CD4-positive, alpha-beta T cell (primary cell): ENCODE measurements at regions not wholly inside any gene's neighbourhood (a gene's known extent, or its start where the extent isn't known, plus 50 kb on each side); places are given as distances from the start of the nearest gene placed in this dataset.

Experiments used
- ATAC-seq: fragments of 200-7000 bp; cut with Tn5 transposase; one replicate; pipeline ENCODE4 v1.10.0; 2022; ENCODE audit warnings: mild to moderate bottlenecking; ENCODE audit not compliant: poor library complexity
- CTCF ChIA-PET: fragments of 350-600 bp; sonication (Branson Sonifier 250); formaldehyde crosslinking; loops from one replicate; lab custom pipeline; 2021; ENCODE audit warnings: antibody characterized with exemption, inconsistent platforms; lab: Charles Lee
- POLR2A ChIA-PET: fragments of 350-600 bp; sonication (Branson Sonifier 250); formaldehyde crosslinking; loops from one replicate; lab custom pipeline; 2021; ENCODE audit warnings: antibody characterized with exemption, inconsistent platforms; lab: Charles Lee
- DNase-seq, 14 experiments: peaks; one replicate each; pipeline ENCODE4 v3.0.0-alpha.2; 2013 to 2020; ENCODE audit warnings: mixed read lengths in 2 of 14
- H3K27ac ChIP-seq, 2 donors: one replicate each; pipeline versions ENCODE4 v1.5.1 to v1.7.0; 2013; ENCODE audit warnings: low read length in 2 of 2, low read depth in 1 of 2, mild to moderate bottlenecking in 1 of 2
- H3K27me3 ChIP-seq, 2 experiments: 1 replicate in 1 of 2; 2 replicates in 1 of 2; pipeline versions ENCODE4 v1.6.1 to v1.7.0; 2013; ENCODE audit warnings: low read length in 2 of 2, control low read depth in 1 of 2, mild to moderate bottlenecking in 1 of 2, moderate library complexity in 1 of 2; ENCODE audit not compliant: insufficient read depth in 2 of 2, control insufficient read depth in 1 of 2
- H3K36me3 ChIP-seq: one replicate; pipeline ENCODE4 v1.6.1; 2013; ENCODE audit warnings: low read length, control low read depth; ENCODE audit not compliant: insufficient read depth
- H3K4me1 ChIP-seq: one replicate; pipeline ENCODE4 v1.6.1; 2013; ENCODE audit warnings: low read length, control low read depth; ENCODE audit not compliant: insufficient read depth
- H3K4me3 ChIP-seq: one replicate; pipeline ENCODE4 v1.5.1; 2013; ENCODE audit warnings: mild to moderate bottlenecking, low read length, moderate library complexity
- H3K9me3 ChIP-seq, 2 experiments: 1 replicate in 1 of 2; 2 replicates in 1 of 2; pipeline versions ENCODE4 v1.6.1 to v1.7.0; 2013; ENCODE audit warnings: low read length in 2 of 2, mild to moderate bottlenecking in 2 of 2, control low read depth in 1 of 2, moderate library complexity in 1 of 2; ENCODE audit not compliant: control insufficient read depth in 1 of 2, insufficient read depth in 1 of 2
- H3K27ac Mint-ChIP-seq: one replicate; pipeline ENCODE4 v1.8.0; 2020; ENCODE audit warnings: mixed read lengths
- H3K27me3 Mint-ChIP-seq: one replicate; pipeline ENCODE4 v1.8.0; 2021; ENCODE audit warnings: mixed read lengths
- H3K36me3 Mint-ChIP-seq: one replicate; pipeline ENCODE4 v1.8.0; 2021; ENCODE audit warnings: low read depth, mixed read lengths
- H3K4me1 Mint-ChIP-seq: one replicate; pipeline ENCODE4 v1.8.0; 2021; ENCODE audit warnings: low read depth, mixed read lengths
- H3K4me3 Mint-ChIP-seq: one replicate; pipeline ENCODE4 v1.8.0; 2020; ENCODE audit warnings: mild to moderate bottlenecking, mixed read lengths
- H3K9me3 Mint-ChIP-seq: one replicate; pipeline ENCODE4 v1.8.0; 2020; ENCODE audit warnings: mixed read lengths
- CTCF ChIP-seq: fragments of 200-600 bp; IDR thresholded peaks from one replicate; pipeline ENCODE4 v1.8.0; 2022; ENCODE audit warnings: antibody characterized with exemption, mild to moderate bottlenecking
- intact Hi-C, 2 experiments: fragments of 100-400 bp; cut with DNase I in 1 of 2; cut with micrococcal nuclease in 1 of 2; formaldehyde crosslinking; loops; one replicate each; pipeline versions ENCODE4 v1.15.1 to v1.9.0; 2023 to 2025; cut with DNase I, micrococcal nuclease

- no peak for ATAC-seq
- H3K4me3 ChIP-seq = no peak overlapping the region
- ChIA-PET CTCF (no interaction called here), POLR2A (interaction anchor here (1.3 to 1.4 kb wide), 2 partner anchors 17 to 122 kb away, joined by 3 to 4 read pairs; no protein-coding TSS in a partner anchor)
- H3K4me1 Mint-ChIP-seq = peaks cover 34% of the 10 kb centered on the region
- intact Hi-C loops = no loop called here
- no peak overlapping the region for H3K4me3 Mint-ChIP-seq
- DNase-seq = peak in 1 of 14 experiments; percentile 37
- no peaks in the 10 kb centered on the region for H3K27me3 Mint-ChIP-seq
- H3K9me3 Mint-ChIP-seq = peaks cover 11% of the 10 kb centered on the region
- no peak overlapping the region for H3K27ac Mint-ChIP-seq
- no peak overlapping the region for H3K27ac ChIP-seq
- peaks cover 89% of the 10 kb centered on the region for H3K36me3 Mint-ChIP-seq
- H3K9me3 ChIP-seq = peaks cover 21 to 32% of the 10 kb centered on the region in 2 experiments
- H3K27me3 ChIP-seq = no peaks in the 10 kb centered on the region
- TF ChIP-seq CTCF = no peak
- peaks cover under 1% of the 10 kb centered on the region for H3K4me1 ChIP-seq
- peaks cover 3% of the 10 kb centered on the region for H3K36me3 ChIP-seq
These were observed 181.6 kb upstream of the FOXN3 start for GRCh38 chr14:89598548-89599186.

- Histone ChIP-seq H3K36me3 (peaks cover 11% of the 10 kb centered on the region), H3K4me3 (no peak overlapping the region), H3K9me3 (peaks cover 12 to 13% of the 10 kb centered on the region in 2 experiments), H3K27ac (no peak overlapping the region), H3K4me1 (peaks cover 28% of the 10 kb centered on the region), H3K27me3 (no peaks in the 10 kb centered on the region)
- no peak for ATAC-seq
- Mint-ChIP-seq H3K4me3 (no peak overlapping the region), H3K4me1 (peaks cover 55% of the 10 kb centered on the region), H3K27ac (no peak overlapping the region), H3K27me3 (no peaks in the 10 kb centered on the region), H3K36me3 (peaks cover 90% of the 10 kb centered on the region), H3K9me3 (peaks cover 16% of the 10 kb centered on the region)
- TF ChIP-seq CTCF = no peak
- DNase-seq = no peak
- ChIA-PET CTCF (no interaction called here), POLR2A (interaction anchor here (0.6 to 1.1 kb wide), 2 partner anchors 110 to 128 kb away, joined by 3 to 5 read pairs; no protein-coding TSS in a partner anchor)
- intact Hi-C loops = no loop called here
These were observed 175.9 kb upstream of the FOXN3 start for GRCh38 chr14:89592961-89593360.

- ChIA-PET POLR2A (interaction anchor here (0.6 kb wide), 1 partner anchor 185 kb away, joined by 3 read pairs; no protein-coding TSS in a partner anchor), CTCF (no interaction called here)
- H3K36me3 ChIP-seq = peaks cover 11% of the 10 kb centered on the region
- no peaks in the 10 kb centered on the region for H3K27me3 Mint-ChIP-seq
- peaks cover 12% of the 10 kb centered on the region for H3K9me3 Mint-ChIP-seq
- intact Hi-C loops = loop anchor here in 1 of 2 experiments (5.0 kb wide), 1 partner anchor 133 kb away; no protein-coding TSS in a partner anchor
- DNase-seq (peak in 3 of 14 experiments; percentile 12 to 51 (median 49)), ATAC-seq (no peak)
- peak overlapping the region; percentile 2 for H3K27ac Mint-ChIP-seq
- H3K27me3 ChIP-seq = no peaks in the 10 kb centered on the region
- peaks cover 85% of the 10 kb centered on the region for H3K36me3 Mint-ChIP-seq
- H3K27ac ChIP-seq = no peak overlapping the region
- peaks cover 86% of the 10 kb centered on the region for H3K4me1 Mint-ChIP-seq
- H3K9me3 ChIP-seq = peaks cover 1 to 6% of the 10 kb centered on the region in 2 experiments
- no peak overlapping the region for H3K4me3 ChIP-seq
- peak overlapping the region; percentile 17 for H3K4me3 Mint-ChIP-seq
- H3K4me1 ChIP-seq = peaks cover 39% of the 10 kb centered on the region
- TF ChIP-seq CTCF = no peak
These were observed 172.5 kb upstream of the FOXN3 start for GRCh38 chr14:89589400-89590118.
